GM23338 (cell line): ENCODE measurements at regions not wholly inside any gene's neighbourhood (a gene's known extent, or its start where the extent isn't known, plus 50 kb on each side); places are given as distances from the start of the nearest gene placed in this dataset.

Experiments used
- ATAC-seq: fragments of 200-7000 bp; cut with Tn5 transposase; 3 replicates; pipeline ENCODE4 v1.9.1; 2020
- DNase-seq: peaks from one replicate; pipeline ENCODE4 v3.0.0-alpha.2; 2015; ENCODE audit warnings: low spot score
- H2AFZ ChIP-seq: fragments of 200-600 bp; sonication (generic); 2 replicates; pipeline ENCODE4 v1.8.0; 2016; ENCODE audit warnings: antibody characterized with exemption, mild to moderate bottlenecking, moderate library complexity
- H3F3A ChIP-seq: fragments of 200-600 bp; sonication (generic); replicated peaks from 2 replicates; pipeline ENCODE4 v1.8.0; 2017; ENCODE audit warnings: antibody characterized with exemption, mixed run types, low read depth
- H3K27ac ChIP-seq: fragments of 200-600 bp; sonication (generic); 2 replicates; pipeline ENCODE4 v1.6.1; 2016; ENCODE audit warnings: low read depth
- H3K27me3 ChIP-seq: fragments of 200-600 bp; sonication (generic); 2 replicates; pipeline ENCODE4 v1.8.0; 2016; ENCODE audit warnings: mild to moderate bottlenecking, mixed run types, moderate library complexity; ENCODE audit not compliant: insufficient read depth
- H3K36me3 ChIP-seq: fragments of 200-600 bp; sonication (generic); 2 replicates; pipeline ENCODE4 v1.8.0; 2016; ENCODE audit warnings: mild to moderate bottlenecking; ENCODE audit not compliant: insufficient read depth
- H3K4me1 ChIP-seq: fragments of 200-600 bp; sonication (generic); 2 replicates; pipeline ENCODE4 v1.8.0; 2016; ENCODE audit warnings: mild to moderate bottlenecking, moderate library complexity; ENCODE audit not compliant: insufficient read depth
- H3K4me2 ChIP-seq: fragments of 200-600 bp; sonication (generic); 2 replicates; pipeline ENCODE4 v1.7.1; 2017; ENCODE audit warnings: mixed run types
- H3K4me3 ChIP-seq: fragments of 200-600 bp; sonication (generic); 2 replicates; pipeline ENCODE4 v1.6.1; 2016; ENCODE audit warnings: mixed run types
- H3K79me2 ChIP-seq: fragments of 200-600 bp; sonication (generic); replicated peaks from 2 replicates; pipeline ENCODE4 v1.8.0; 2017; ENCODE audit warnings: mild to moderate bottlenecking; ENCODE audit not compliant: insufficient read depth
- H3K9me2 ChIP-seq: fragments of 200-600 bp; sonication (generic); 2 replicates; pipeline ENCODE4 v1.8.0; 2017; ENCODE audit not compliant: insufficient read depth
- H4K20me1 ChIP-seq: fragments of 200-600 bp; sonication (generic); replicated peaks from 2 replicates; pipeline ENCODE4 v1.8.0; 2017; ENCODE audit warnings: mild to moderate bottlenecking; ENCODE audit not compliant: insufficient read depth
- H3K27ac Mint-ChIP-seq: 2 replicates; pipeline ENCODE4 v1.8.0; 2020; ENCODE audit warnings: inconsistent platforms, mild to moderate bottlenecking, moderate library complexity, mixed read lengths
- H3K27me3 Mint-ChIP-seq: 3 replicates; pipeline ENCODE4 v1.8.0; 2022; ENCODE audit warnings: low read depth, mild to moderate bottlenecking, moderate library complexity, mixed read lengths, inconsistent platforms; ENCODE audit not compliant: insufficient read depth, poor library complexity
- H3K36me3 Mint-ChIP-seq: 3 replicates; pipeline ENCODE4 v1.8.0; 2021; ENCODE audit warnings: low read depth, mild to moderate bottlenecking, inconsistent platforms, moderate library complexity, mixed read lengths
- H3K4me1 Mint-ChIP-seq: 3 replicates; pipeline ENCODE4 v1.8.0; 2020; ENCODE audit warnings: mild to moderate bottlenecking, inconsistent platforms, mixed read lengths
- H3K4me3 Mint-ChIP-seq: 3 replicates; pipeline ENCODE4 v1.8.0; 2021; ENCODE audit warnings: moderate library complexity, mild to moderate bottlenecking, inconsistent platforms, mixed read lengths
- H3K9me3 Mint-ChIP-seq: 3 replicates; pipeline ENCODE4 v1.8.0; 2020; ENCODE audit warnings: moderate library complexity, mild to moderate bottlenecking, inconsistent platforms, mixed read lengths
- CREB1 ChIP-seq: fragments of 250-450 bp; sonication (Bioruptor Pico); IDR thresholded peaks from 2 replicates; pipeline ENCODE4 v1.5.0; 2020; ENCODE audit warnings: low read depth, mild to moderate bottlenecking, moderate library complexity
- CTCF ChIP-seq, 2 experiments: fragments of 200-600 bp in 1 of 2; sonication (generic) in 1 of 2; conservative IDR thresholded peaks; 2 replicates each; pipeline versions ENCODE4 v1.5.1 to v1.6.1; 2016 to 2017; ENCODE audit warnings: antibody characterized with exemption in 2 of 2, low read depth in 2 of 2, mild to moderate bottlenecking in 2 of 2, moderate library complexity in 1 of 2
- EZH2 ChIP-seq: fragments of 200-600 bp; sonication (generic); IDR thresholded peaks from one replicate; pipeline ENCODE4 v1.8.0; 2017; ENCODE audit warnings: antibody characterized with exemption, mild to moderate bottlenecking, low read depth; ENCODE audit not compliant: unreplicated experiment
- EZH2phosphoT487 ChIP-seq: fragments of 200-600 bp; sonication (generic); IDR thresholded peaks from one replicate; pipeline ENCODE4 v1.8.1; 2018; ENCODE audit warnings: antibody characterized with exemption; ENCODE audit not compliant: unreplicated experiment
- POLR2AphosphoS5 ChIP-seq: IDR thresholded peaks from 2 replicates; pipeline ENCODE4 v1.6.1; 2016; ENCODE audit warnings: antibody characterized with exemption, low read depth
- REST ChIP-seq: IDR thresholded peaks from one replicate; pipeline ENCODE4 v1.6.1; 2018; ENCODE audit warnings: antibody characterized with exemption; ENCODE audit not compliant: unreplicated experiment
- STAT1 ChIP-seq: IDR thresholded peaks from one replicate; pipeline ENCODE4 v1.6.1; 2016; ENCODE audit warnings: antibody characterized with exemption; ENCODE audit not compliant: unreplicated experiment
- ZNF114 ChIP-seq: fragments of 250-450 bp; sonication (Bioruptor Pico); IDR thresholded peaks from 2 replicates; pipeline ENCODE4 v1.5.0; 2020; ENCODE audit warnings: mild to moderate bottlenecking, moderate library complexity
- ZNF331 ChIP-seq: fragments of 250-450 bp; sonication (Bioruptor Pico); IDR thresholded peaks from 2 replicates; pipeline ENCODE4 v1.5.0; 2020; ENCODE audit warnings: low read depth, mild to moderate bottlenecking, moderate library complexity
- ZNF462 ChIP-seq: fragments of 250-450 bp; sonication (Bioruptor Pico); IDR thresholded peaks from 2 replicates; pipeline ENCODE4 v1.5.0; 2020; ENCODE audit warnings: mild to moderate bottlenecking, moderate library complexity
- TF ChIP-seq, protein P1 (sequence below): IDR thresholded peaks from 2 replicates; pipeline ENCODE4 v1.6.1; 2016; ENCODE audit warnings: antibody characterized with exemption

DNA sequence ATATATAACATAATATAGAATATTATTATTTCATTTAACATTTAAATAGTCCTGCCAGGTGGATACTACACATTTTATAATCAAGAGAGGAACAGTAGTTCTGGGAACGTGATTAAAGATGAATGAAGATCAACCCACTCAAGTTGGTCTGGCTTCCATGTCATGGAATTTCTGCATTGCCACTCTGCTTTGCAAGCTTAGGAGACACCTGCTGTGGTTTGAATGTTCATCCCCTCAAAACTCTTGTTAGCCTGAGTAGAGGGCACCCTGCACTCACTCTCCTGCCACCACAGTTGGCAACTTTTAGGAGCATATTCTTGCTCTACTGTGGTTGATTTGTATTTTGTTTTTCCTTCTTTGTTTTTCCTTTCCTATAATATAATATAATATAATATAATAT lies 153.2 kb downstream of the GLUL start:
- no peak for TF ChIP-seq ZNF462 (CRISPR knock-in tag)
- no peak for TF ChIP-seq STAT1
- no peak for TF ChIP-seq REST
- no peak for TF ChIP-seq EZH2
- no peak for TF ChIP-seq EZH2phosphoT487
- no peak for TF ChIP-seq ZNF331 (CRISPR knock-in tag)
- TF ChIP-seq CREB1 = no peak
- TF ChIP-seq CTCF (conservative IDR thresholded peaks at IDR 0.05; ENCODE audit: low read depth in 2 of 2) = no peak
- TF ChIP-seq POLR2AphosphoS5 = no peak
- TF ChIP-seq ZNF114 (CRISPR knock-in tag) = no peak
- TF ChIP-seq, protein P1, sequence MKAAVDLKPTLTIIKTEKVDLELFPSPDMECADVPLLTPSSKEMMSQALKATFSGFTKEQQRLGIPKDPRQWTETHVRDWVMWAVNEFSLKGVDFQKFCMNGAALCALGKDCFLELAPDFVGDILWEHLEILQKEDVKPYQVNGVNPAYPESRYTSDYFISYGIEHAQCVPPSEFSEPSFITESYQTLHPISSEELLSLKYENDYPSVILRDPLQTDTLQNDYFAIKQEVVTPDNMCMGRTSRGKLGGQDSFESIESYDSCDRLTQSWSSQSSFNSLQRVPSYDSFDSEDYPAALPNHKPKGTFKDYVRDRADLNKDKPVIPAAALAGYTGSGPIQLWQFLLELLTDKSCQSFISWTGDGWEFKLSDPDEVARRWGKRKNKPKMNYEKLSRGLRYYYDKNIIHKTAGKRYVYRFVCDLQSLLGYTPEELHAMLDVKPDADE = no peak
- no peak for ATAC-seq

More for the DNA sequence above, 153.2 kb downstream of the GLUL start:
- Histone ChIP-seq H3K27me3 (no peaks in the 10 kb centered on the region), H3K4me2 (no peak overlapping the region), H2AFZ (no peak overlapping the region), H3K27ac (no peak overlapping the region), H3K4me1 (no peaks in the 10 kb centered on the region), H3K79me2 (no peaks in the 10 kb centered on the region), H3K9me2 (no peaks in the 10 kb centered on the region), H3K36me3 (no peaks in the 10 kb centered on the region), H3K4me3 (no peak overlapping the region), H4K20me1 (no peaks in the 10 kb centered on the region), H3F3A (no peaks in the 10 kb centered on the region)
- Mint-ChIP-seq H3K9me3 (no peaks in the 10 kb centered on the region), H3K4me3 (no peak overlapping the region), H3K27ac (no peak overlapping the region), H3K27me3 (peaks cover 5% of the 10 kb centered on the region), H3K4me1 (peaks cover 8% of the 10 kb centered on the region; the same call in 2 of the 3 replicates), H3K36me3 (no peaks in the 10 kb centered on the region)
- no peak for DNase-seq
